ENCODE measurements at regions not wholly inside any gene's neighbourhood (a gene's known extent, or its start where the extent isn't known, plus 50 kb on each side); places are given as distances from the start of the nearest gene placed in this dataset.

GRCh38 chr16:24442631-24443030 is 96.7 kb upstream of the RBBP6 start:
- no peak for TF ChIP-seq POLR2A (IDR thresholded peaks at IDR 0.05; ENCODE audit: low read length)
- TF ChIP-seq GATA1 (IDR thresholded peaks at IDR 0.05; ENCODE audit: low read depth, low read length), result no peak
